ENCODE measurements at regions not wholly inside any gene's neighbourhood (a gene's known extent, or its start where the extent isn't known, plus 50 kb on each side); places are given as distances from the start of the nearest gene placed in this dataset.

DNA sequence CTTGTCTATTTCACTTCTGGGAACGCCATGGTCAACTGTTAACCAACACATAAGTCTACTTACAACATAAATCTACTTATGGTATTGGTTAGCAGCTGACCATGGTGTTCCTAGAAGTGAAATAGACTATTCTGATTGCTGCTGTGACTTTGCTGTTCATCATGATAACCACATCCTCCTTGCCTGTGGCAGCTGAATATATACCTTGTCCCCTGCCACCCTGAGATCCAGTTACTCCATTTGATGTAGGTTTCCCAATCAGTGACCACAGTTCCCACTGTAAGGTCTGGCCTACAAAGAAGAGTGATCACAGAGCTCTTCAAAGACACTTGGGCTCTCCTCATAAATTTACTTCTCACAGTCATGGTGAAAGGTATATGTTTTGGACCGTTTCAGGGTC is 66.8 kb upstream of the ALDH1A3 start:
- no peak for DNase-seq (ENCODE audit: low read depth, low spot score)

DNA sequence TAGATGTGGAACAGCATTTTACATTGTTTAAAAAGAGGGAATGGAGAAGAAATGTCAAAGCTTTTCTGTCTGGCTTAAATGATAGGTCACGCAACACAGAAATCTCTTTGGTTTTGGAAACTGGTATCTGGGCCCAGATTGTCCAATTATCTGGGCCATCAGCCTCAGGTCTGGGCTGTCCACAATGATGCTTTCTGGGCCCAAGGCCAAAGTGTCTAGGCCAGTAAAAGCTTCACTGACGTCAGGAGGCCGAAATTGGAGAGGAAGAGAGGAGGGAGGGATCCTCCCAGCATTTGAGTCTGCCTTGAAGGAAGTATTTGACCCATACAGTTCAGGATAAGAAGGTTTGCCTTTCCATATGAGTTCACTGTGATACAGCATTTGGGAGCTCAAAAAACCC is 60.7 kb upstream of the ALDH1A3 start:
- no peak for DNase-seq (ENCODE audit: low read depth, low spot score)

DNA sequence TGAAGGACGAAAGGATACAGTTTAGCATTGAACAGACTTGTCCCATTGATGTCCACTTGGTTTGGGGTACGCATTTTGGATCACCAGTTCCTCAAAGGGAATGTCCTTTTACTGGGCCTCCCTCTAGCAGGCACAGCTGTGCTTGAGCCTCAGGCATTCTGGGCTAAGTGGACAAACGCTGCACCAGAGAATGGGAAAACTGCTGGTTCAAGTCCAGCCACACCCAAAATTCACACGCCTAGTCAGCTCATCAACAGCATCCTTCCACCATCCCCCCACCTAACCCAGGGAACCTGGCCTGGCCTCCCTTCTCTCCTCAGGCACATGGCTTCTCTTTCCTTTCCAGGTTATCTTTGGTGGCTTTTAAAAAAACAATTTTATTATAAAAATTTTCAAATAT is 59.1 kb upstream of the ALDH1A3 start:
- no peak for DNase-seq (ENCODE audit: low read depth, low spot score)

DNA sequence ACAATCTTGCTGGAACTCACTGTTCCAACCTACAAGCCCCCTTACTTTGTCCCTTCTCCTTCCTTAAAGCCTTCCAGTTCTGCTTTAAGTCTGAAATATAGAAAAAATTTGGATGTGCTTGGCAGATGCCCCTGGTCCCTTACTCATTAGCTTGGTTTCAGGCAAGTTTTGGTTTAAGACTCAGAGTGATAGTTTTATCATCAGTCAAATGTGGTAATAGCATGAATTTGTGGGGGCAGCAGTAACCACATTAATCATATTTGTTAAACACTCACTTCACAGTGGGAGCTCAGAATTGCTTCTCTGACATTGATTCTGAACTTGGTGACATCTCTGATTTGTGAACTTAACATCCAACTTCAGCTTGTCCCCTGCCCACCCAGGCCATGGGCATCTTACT is 58.3 kb upstream of the ALDH1A3 start:
- DNase-seq (ENCODE audit: low read depth, low spot score) = no peak

DNA sequence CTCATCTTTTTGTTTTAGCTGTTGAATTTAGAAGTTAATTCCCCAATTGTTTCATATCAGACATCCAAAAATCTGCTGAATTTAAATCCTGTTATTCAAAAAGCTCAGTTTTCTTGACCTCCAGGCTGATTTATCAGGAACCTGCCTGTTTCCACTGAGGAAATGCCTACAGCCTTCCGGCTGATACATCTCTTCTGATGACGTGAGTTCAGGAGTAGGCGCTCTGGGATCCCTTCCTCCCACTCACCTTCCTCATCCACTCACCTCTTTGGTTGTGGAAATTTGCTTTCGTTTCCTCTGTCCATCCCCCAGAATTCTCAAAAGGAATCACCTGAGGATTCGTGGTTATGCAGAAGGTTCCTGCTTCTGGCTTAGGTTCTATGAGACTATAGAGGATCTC is 55.4 kb upstream of the ALDH1A3 start:
- no peak for DNase-seq (ENCODE audit: low read depth, low spot score)

DNA sequence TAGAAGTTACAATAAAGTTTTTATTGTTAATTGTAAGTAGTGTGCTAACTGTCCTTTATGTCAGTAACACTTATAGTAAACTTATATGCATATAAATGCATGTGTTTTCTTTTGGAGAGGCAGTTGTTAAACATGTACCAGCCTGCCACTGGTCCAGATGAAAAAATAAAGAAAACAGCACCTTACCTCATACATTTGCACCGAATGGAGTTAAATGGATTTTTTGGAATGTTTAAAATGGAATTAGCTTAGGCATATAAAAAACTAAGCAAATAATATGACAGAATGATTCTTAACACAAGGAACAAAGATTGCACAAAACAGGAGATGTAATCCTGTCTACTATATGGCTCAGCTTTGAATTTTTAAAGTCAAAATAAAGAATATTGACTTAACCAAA is 50.2 kb upstream of the ALDH1A3 start:
- DNase-seq (ENCODE audit: low read depth, low spot score) = no peak

Data from brain pericyte (primary cell).